WTC11 (cell line): ENCODE measurements at regions not wholly inside any gene's neighbourhood (a gene's known extent, or its start where the extent isn't known, plus 50 kb on each side); places are given as distances from the start of the nearest gene placed in this dataset.

Source experiments
- ATAC-seq: fragments of 200-7000 bp; cut with Tn5 transposase; 2 replicates; pipeline ENCODE4 v1.10.0; 2021; ENCODE audit warnings: mild to moderate bottlenecking, moderate library complexity
- CTCF ChIA-PET: fragments of 300-600 bp; sonication (Branson Sonifier 250); formaldehyde crosslinking; loops from one replicate; lab custom pipeline; 2021; ENCODE audit warnings: antibody characterized with exemption; lab: Charles Lee
- POLR2A ChIA-PET: fragments of 350-600 bp; sonication (Branson Sonifier 250); formaldehyde crosslinking; loops from one replicate; lab custom pipeline; 2021; ENCODE audit warnings: antibody characterized with exemption; lab: Charles Lee
- DNase-seq: peaks from one replicate; pipeline ENCODE4 v3.0.0; 2021; ENCODE audit warnings: low spot score
- H3K27ac Mint-ChIP-seq: 2 replicates; pipeline ENCODE4 v1.8.0; 2021; ENCODE audit warnings: mixed read lengths
- H3K27me3 Mint-ChIP-seq: 2 replicates; pipeline ENCODE4 v1.8.0; 2021; ENCODE audit warnings: low read depth, mild to moderate bottlenecking, moderate library complexity, mixed read lengths
- H3K36me3 Mint-ChIP-seq: 2 replicates; pipeline ENCODE4 v1.8.0; 2021; ENCODE audit warnings: mixed read lengths
- H3K4me1 Mint-ChIP-seq: 2 replicates; pipeline ENCODE4 v1.8.0; 2022; ENCODE audit warnings: mixed read lengths
- H3K4me3 Mint-ChIP-seq: 2 replicates; pipeline ENCODE4 v1.8.0; 2021; ENCODE audit warnings: mild to moderate bottlenecking, moderate library complexity, mixed read lengths
- H3K9me3 Mint-ChIP-seq: 2 replicates; pipeline ENCODE4 v1.8.0; 2021; ENCODE audit warnings: mixed read lengths
- AFF4 ChIP-seq: sonication (generic); formaldehyde crosslinking; IDR thresholded peaks from 2 replicates; pipeline ENCODE4 v1.8.1; 2023; ENCODE audit warnings: mild to moderate bottlenecking, missing genetic modification reagents, borderline replicate concordance
- AR ChIP-seq: fragments of 250-450 bp; sonication (Bioruptor Pico); IDR thresholded peaks from 2 replicates; pipeline ENCODE4 v1.9.0; 2021; ENCODE audit warnings: mild to moderate bottlenecking
- ATF2 ChIP-seq: sonication (generic); formaldehyde crosslinking; IDR thresholded peaks from 2 replicates; pipeline ENCODE4 v1.8.1; 2022; ENCODE audit warnings: low read depth, missing genetic modification reagents, borderline replicate concordance
- CREM ChIP-seq: sonication (generic); formaldehyde crosslinking; IDR thresholded peaks from 2 replicates; pipeline ENCODE4 v1.8.1; 2022; ENCODE audit warnings: mild to moderate bottlenecking, missing genetic modification reagents, moderate library complexity
- CTCF ChIP-seq: fragments of 200-600 bp; IDR thresholded peaks from 2 replicates; pipeline ENCODE4 v1.8.0; 2022; ENCODE audit warnings: antibody characterized with exemption
- FOXJ3 ChIP-seq: sonication (generic); formaldehyde crosslinking; IDR thresholded peaks from 2 replicates; pipeline ENCODE4 v1.9.0; 2021; ENCODE audit warnings: missing genetic modification reagents, mild to moderate bottlenecking, borderline replicate concordance
- FOXK1 ChIP-seq: sonication (generic); formaldehyde crosslinking; IDR thresholded peaks from 2 replicates; pipeline ENCODE4 v1.8.0; 2022; ENCODE audit warnings: mild to moderate bottlenecking, moderate library complexity, missing genetic modification reagents
- FOXP1 ChIP-seq: sonication (generic); formaldehyde crosslinking; IDR thresholded peaks from 2 replicates; pipeline ENCODE4 v1.8.0; 2022; ENCODE audit warnings: missing genetic modification reagents, mild to moderate bottlenecking, moderate library complexity, borderline replicate concordance
- FOXP4 ChIP-seq: sonication (generic); formaldehyde crosslinking; IDR thresholded peaks from 2 replicates; pipeline ENCODE4 v1.8.0; 2022; ENCODE audit warnings: mild to moderate bottlenecking, missing genetic modification reagents
- HMGXB4 ChIP-seq: sonication (generic); formaldehyde crosslinking; IDR thresholded peaks from 2 replicates; pipeline ENCODE4 v1.8.1; 2023; ENCODE audit warnings: mild to moderate bottlenecking, moderate library complexity, missing genetic modification reagents
- NFE2L1 ChIP-seq: sonication (generic); formaldehyde crosslinking; IDR thresholded peaks from 2 replicates; pipeline ENCODE4 v1.8.1; 2023; ENCODE audit warnings: missing genetic modification reagents
- NFYB ChIP-seq: sonication (generic); formaldehyde crosslinking; conservative IDR thresholded peaks from 2 replicates; pipeline ENCODE4 v1.8.0; 2022; ENCODE audit warnings: low read depth, missing genetic modification reagents
- NR3C1 ChIP-seq: sonication (generic); formaldehyde crosslinking; conservative IDR thresholded peaks from 2 replicates; pipeline ENCODE4 v1.8.1; 2023; ENCODE audit warnings: low read depth, mild to moderate bottlenecking, missing genetic modification reagents
- SP1 ChIP-seq: sonication (generic); formaldehyde crosslinking; conservative IDR thresholded peaks from 2 replicates; pipeline ENCODE4 v1.8.1; 2022; ENCODE audit warnings: missing genetic modification reagents
- TEAD1 ChIP-seq: sonication (generic); formaldehyde crosslinking; IDR thresholded peaks from 2 replicates; pipeline ENCODE4 v1.8.0; 2022; ENCODE audit warnings: mild to moderate bottlenecking, missing genetic modification reagents
- ZMAT4 ChIP-seq: fragments of 250-450 bp; sonication (Bioruptor Pico); IDR thresholded peaks from 2 replicates; pipeline ENCODE4 v1.9.0; 2021; ENCODE audit warnings: mild to moderate bottlenecking
- ZNF281 ChIP-seq: sonication (generic); formaldehyde crosslinking; IDR thresholded peaks from 2 replicates; pipeline ENCODE4 v1.8.0; 2023; ENCODE audit warnings: mild to moderate bottlenecking, missing genetic modification reagents

- DNase-seq (peak; percentile 72), ATAC-seq (peak; percentile 59)
- H3K4me3 Mint-ChIP-seq: peak overlapping the region; percentile 96
- ChIA-PET CTCF (interaction anchor here (0.6 kb wide), 1 partner anchor 672 kb away, joined by 4 read pairs; no protein-coding TSS in a partner anchor), POLR2A (interaction anchor here (0.7 kb wide), 1 partner anchor 55 kb away, joined by 3 read pairs; no protein-coding TSS in a partner anchor)
- no peaks in the 10 kb centered on the region for H3K9me3 Mint-ChIP-seq
- H3K27me3 Mint-ChIP-seq: peaks cover 85% of the 10 kb centered on the region
- peak overlapping the region; percentile 95 for H3K27ac Mint-ChIP-seq
- H3K36me3 Mint-ChIP-seq: no peaks in the 10 kb centered on the region
- H3K4me1 Mint-ChIP-seq: peaks cover 31% of the 10 kb centered on the region
- TF ChIP-seq CREM (CRISPR knock-in tag) (no peak), ATF2 (CRISPR knock-in tag) (no peak), NFYB (no peak), CTCF (no peak), AFF4 (no peak), ZNF281 (peak; percentile 70; the same call in 1 of the 2 replicates), NR3C1 (CRISPR knock-in tag) (no peak), HMGXB4 (peak; percentile 19; the same call in 1 of the 2 replicates), FOXP1 (CRISPR knock-in tag) (no peak; the same call in 1 of the 2 replicates), FOXP4 (no peak), SP1 (CRISPR knock-in tag) (0 out of 2 replicates have a peak, but pooled peaks have one; percentile 43), NFE2L1 (CRISPR knock-in tag) (no peak), TEAD1 (no peak), ZMAT4 (no peak), FOXJ3 (CRISPR knock-in tag) (no peak), FOXK1 (CRISPR knock-in tag) (peak; percentile 91), AR (CRISPR knock-in tag) (no peak)
Measured at GRCh38 chr7:114085592-114086501, 167.0 kb upstream of the PPP1R3A start.
